ENCODE measurements at regions not wholly inside any gene's neighbourhood (a gene's known extent, or its start where the extent isn't known, plus 50 kb on each side); places are given as distances from the start of the nearest gene placed in this dataset.

GRCh38 chr14:31993521-31993951 is 83.6 kb upstream of the ARHGAP5 start:
- FAIRE-seq (no peak), DNase-seq (ENCODE audit: low read depth) (peak; percentile 58)
- Mint-ChIP-seq H3K27me3 (ENCODE audit: low read depth, unreplicated experiment) (no peaks in the 10 kb centered on the region), H3K36me3 (ENCODE audit: low read depth, unreplicated experiment) (no peaks in the 10 kb centered on the region), H3K27ac (ENCODE audit: unreplicated experiment) (no peak overlapping the region), H3K4me3 (ENCODE audit: unreplicated experiment) (no peak overlapping the region), H3K9me3 (ENCODE audit: unreplicated experiment) (no peaks in the 10 kb centered on the region), H3K4me1 (ENCODE audit: low read depth, unreplicated experiment) (peaks cover 46% of the 10 kb centered on the region)
- Histone ChIP-seq H4K20me1 (ENCODE audit: insufficient read depth, low read length) (no peaks in the 10 kb centered on the region), H3K9ac (ENCODE audit: low read length) (no peak overlapping the region), H3K4me1 (ENCODE audit: insufficient read depth, low read length) (peaks cover 20% of the 10 kb centered on the region), H3K27ac (ENCODE audit: low read depth, low read length) (no peak overlapping the region), H3K79me2 (ENCODE audit: insufficient read depth, low read length) (no peaks in the 10 kb centered on the region), H3K9me3 (ENCODE audit: insufficient read depth, low read depth, low read length) (no peaks in the 10 kb centered on the region), H3K4me2 (ENCODE audit: low read length) (no peak overlapping the region), H3K27me3 (ENCODE audit: insufficient read depth, low read length) (no peaks in the 10 kb centered on the region), H2AFZ (ENCODE audit: low read depth, low read length) (no peak overlapping the region), H3K4me3 (ENCODE audit: insufficient read depth, low read depth, low read length) (no peak overlapping the region), H3K36me3 (ENCODE audit: insufficient read depth, low read length) (no peaks in the 10 kb centered on the region)
- no peak for TF ChIP-seq EZH2 (IDR thresholded peaks at IDR 0.05; ENCODE audit: insufficient read depth, low read length)
- TF ChIP-seq CTCF (IDR thresholded peaks at IDR 0.05; ENCODE audit: insufficient read depth, low read depth, low read length): no peak

- Mint-ChIP-seq H3K9me3 (ENCODE audit: unreplicated experiment) (no peaks in the 10 kb centered on the region), H3K27ac (ENCODE audit: unreplicated experiment) (no peak overlapping the region), H3K4me3 (ENCODE audit: unreplicated experiment) (no peak overlapping the region), H3K27me3 (ENCODE audit: low read depth, unreplicated experiment) (no peaks in the 10 kb centered on the region), H3K36me3 (ENCODE audit: low read depth, unreplicated experiment) (no peaks in the 10 kb centered on the region), H3K4me1 (ENCODE audit: low read depth, unreplicated experiment) (peaks cover 46% of the 10 kb centered on the region)
- no peaks in the 10 kb centered on the region for H3K36me3 ChIP-seq (ENCODE audit: insufficient read depth, low read length)
- no peak overlapping the region for H3K9ac ChIP-seq (ENCODE audit: low read length)
- TF ChIP-seq CTCF (IDR thresholded peaks at IDR 0.05; ENCODE audit: insufficient read depth, low read depth, low read length): no peak
- TF ChIP-seq EZH2 (IDR thresholded peaks at IDR 0.05; ENCODE audit: insufficient read depth, low read length): no peak
- H3K4me1 ChIP-seq (ENCODE audit: insufficient read depth, low read length): peaks cover 20% of the 10 kb centered on the region
- H3K4me3 ChIP-seq (ENCODE audit: insufficient read depth, low read depth, low read length): no peak overlapping the region
- no peak overlapping the region for H3K27ac ChIP-seq (ENCODE audit: low read depth, low read length)
- FAIRE-seq: no peak
- no peaks in the 10 kb centered on the region for H3K79me2 ChIP-seq (ENCODE audit: insufficient read depth, low read length)
- H3K9me3 ChIP-seq (ENCODE audit: insufficient read depth, low read depth, low read length): no peaks in the 10 kb centered on the region
- H4K20me1 ChIP-seq (ENCODE audit: insufficient read depth, low read length): no peaks in the 10 kb centered on the region
- H3K27me3 ChIP-seq (ENCODE audit: insufficient read depth, low read length): no peaks in the 10 kb centered on the region
- peak overlapping the region; percentile 21 for H3K4me2 ChIP-seq (ENCODE audit: low read length)
- peak; percentile 75 for DNase-seq (ENCODE audit: low read depth)
- no peak overlapping the region for H2AFZ ChIP-seq (ENCODE audit: low read depth, low read length)
Measured at GRCh38 chr14:31994391-31995033, 82.6 kb upstream of the ARHGAP5 start.

GRCh38 chr14:32003585-32003984 is 73.5 kb upstream of the ARHGAP5 start:
- Mint-ChIP-seq H3K9me3 (ENCODE audit: unreplicated experiment) (no peaks in the 10 kb centered on the region), H3K27ac (ENCODE audit: unreplicated experiment) (no peak overlapping the region), H3K27me3 (ENCODE audit: low read depth, unreplicated experiment) (no peaks in the 10 kb centered on the region), H3K4me1 (ENCODE audit: low read depth, unreplicated experiment) (peaks cover 24% of the 10 kb centered on the region), H3K4me3 (ENCODE audit: unreplicated experiment) (no peak overlapping the region), H3K36me3 (ENCODE audit: low read depth, unreplicated experiment) (no peaks in the 10 kb centered on the region)
- TF ChIP-seq CTCF (IDR thresholded peaks at IDR 0.05; ENCODE audit: insufficient read depth, low read depth, low read length): no peak
- no peak for TF ChIP-seq EZH2 (IDR thresholded peaks at IDR 0.05; ENCODE audit: insufficient read depth, low read length)
- no peaks in the 10 kb centered on the region for H3K9me3 ChIP-seq (ENCODE audit: insufficient read depth, low read depth, low read length)
- H3K4me3 ChIP-seq (ENCODE audit: insufficient read depth, low read depth, low read length): no peak overlapping the region
- H3K27me3 ChIP-seq (ENCODE audit: insufficient read depth, low read length): no peaks in the 10 kb centered on the region
- FAIRE-seq (no peak), DNase-seq (ENCODE audit: low read depth) (no peak)
- no peak overlapping the region for H3K27ac ChIP-seq (ENCODE audit: low read depth, low read length)
- H4K20me1 ChIP-seq (ENCODE audit: insufficient read depth, low read length): no peaks in the 10 kb centered on the region
- no peaks in the 10 kb centered on the region for H3K36me3 ChIP-seq (ENCODE audit: insufficient read depth, low read length)
- H3K79me2 ChIP-seq (ENCODE audit: insufficient read depth, low read length): no peaks in the 10 kb centered on the region
- H3K4me1 ChIP-seq (ENCODE audit: insufficient read depth, low read length): peaks cover 4% of the 10 kb centered on the region
- H3K9ac ChIP-seq (ENCODE audit: low read length): no peak overlapping the region
- no peak overlapping the region for H2AFZ ChIP-seq (ENCODE audit: low read depth, low read length)
- H3K4me2 ChIP-seq (ENCODE audit: low read length): no peak overlapping the region
